HG03196 (cell line): ENCODE measurements at regions not wholly inside any gene's neighbourhood (a gene's known extent, or its start where the extent isn't known, plus 50 kb on each side); places are given as distances from the start of the nearest gene placed in this dataset.
"Not testable (repeated sequence)": the region's sequence is repeated elsewhere in the genome, so short reads cannot be mapped to it uniquely, and the experiment has no call there.

Experiments used
- ATAC-seq: cut with Tn5 transposase; IDR thresholded peaks from one replicate; pipeline ENCODE4 v1.9.1; 2021; ENCODE audit not compliant: unreplicated experiment

- ATAC-seq: no peak
Observed at GRCh38 chr4:18695733-18696527, 674.4 kb upstream of the LCORL start.

GRCh38 chr4:18691431-18692200, 670.1 kb upstream of the LCORL start:
- ATAC-seq: no peak

- no peak for ATAC-seq
Observed at GRCh38 chr4:18690291-18690955, 668.9 kb upstream of the LCORL start.

- peak; percentile 72 for ATAC-seq
Observed at GRCh38 chr4:18689308-18690115, 668.0 kb upstream of the LCORL start.

GRCh38 chr4:18688351-18688750, 666.8 kb upstream of the LCORL start:
- ATAC-seq: not testable (repeated sequence)

GRCh38 chr4:18686338-18687037, 664.9 kb upstream of the LCORL start:
- ATAC-seq: no peak

- no peak for ATAC-seq
Observed at GRCh38 chr4:18684932-18685331, 663.4 kb upstream of the LCORL start.

GRCh38 chr4:18676526-18676915, 655.0 kb upstream of the LCORL start:
- no peak for ATAC-seq

- no peak for ATAC-seq
Observed at GRCh38 chr4:18675586-18676525, 654.3 kb upstream of the LCORL start.

GRCh38 chr4:18670034-18670433, 648.5 kb upstream of the LCORL start:
- no peak for ATAC-seq

- ATAC-seq: no peak
Observed at GRCh38 chr4:18669390-18669789, 647.8 kb upstream of the LCORL start.

GRCh38 chr4:18666322-18666721, 644.8 kb upstream of the LCORL start:
- ATAC-seq: no peak

- no peak for ATAC-seq
Observed at GRCh38 chr4:18664171-18664570, 642.6 kb upstream of the LCORL start.

GRCh38 chr4:18645351-18645750, 623.8 kb upstream of the LCORL start:
- ATAC-seq: no peak

- ATAC-seq: no peak
Observed at GRCh38 chr4:18641334-18641733, 619.8 kb upstream of the LCORL start.

- no peak for ATAC-seq
Observed at GRCh38 chr4:18638031-18638430, 616.5 kb upstream of the LCORL start.

- ATAC-seq: no peak
Observed at GRCh38 chr4:18636001-18636585, 614.5 kb upstream of the LCORL start.

- no peak for ATAC-seq
Observed at GRCh38 chr4:18635531-18635930, 614.0 kb upstream of the LCORL start.

GRCh38 chr4:18631586-18631985, 610.0 kb upstream of the LCORL start:
- no peak for ATAC-seq
